ENCODE measurements at regions not wholly inside any gene's neighbourhood (a gene's known extent, or its start where the extent isn't known, plus 50 kb on each side); places are given as distances from the start of the nearest gene placed in this dataset.

DNA sequence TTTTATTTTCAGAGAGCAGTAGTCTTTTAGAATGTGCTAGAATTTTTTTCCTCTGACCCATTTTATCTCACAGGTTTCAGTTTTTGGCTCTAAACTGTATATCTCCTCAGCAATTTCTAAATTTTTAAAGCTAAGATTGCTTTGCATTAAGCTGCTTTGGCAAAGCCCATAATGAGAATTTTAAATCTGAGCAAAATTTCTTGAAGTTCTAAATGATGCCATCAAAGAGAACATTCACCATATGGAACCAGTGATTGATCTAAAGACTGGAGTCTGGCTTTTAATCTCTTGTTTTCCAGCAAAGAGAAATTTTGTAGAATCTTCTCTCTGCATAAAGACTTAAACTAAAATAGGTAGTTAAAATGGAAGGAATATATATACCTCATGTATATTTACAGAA, 313.6 kb downstream of the TBC1D32 start:
- TF ChIP-seq, protein P1, sequence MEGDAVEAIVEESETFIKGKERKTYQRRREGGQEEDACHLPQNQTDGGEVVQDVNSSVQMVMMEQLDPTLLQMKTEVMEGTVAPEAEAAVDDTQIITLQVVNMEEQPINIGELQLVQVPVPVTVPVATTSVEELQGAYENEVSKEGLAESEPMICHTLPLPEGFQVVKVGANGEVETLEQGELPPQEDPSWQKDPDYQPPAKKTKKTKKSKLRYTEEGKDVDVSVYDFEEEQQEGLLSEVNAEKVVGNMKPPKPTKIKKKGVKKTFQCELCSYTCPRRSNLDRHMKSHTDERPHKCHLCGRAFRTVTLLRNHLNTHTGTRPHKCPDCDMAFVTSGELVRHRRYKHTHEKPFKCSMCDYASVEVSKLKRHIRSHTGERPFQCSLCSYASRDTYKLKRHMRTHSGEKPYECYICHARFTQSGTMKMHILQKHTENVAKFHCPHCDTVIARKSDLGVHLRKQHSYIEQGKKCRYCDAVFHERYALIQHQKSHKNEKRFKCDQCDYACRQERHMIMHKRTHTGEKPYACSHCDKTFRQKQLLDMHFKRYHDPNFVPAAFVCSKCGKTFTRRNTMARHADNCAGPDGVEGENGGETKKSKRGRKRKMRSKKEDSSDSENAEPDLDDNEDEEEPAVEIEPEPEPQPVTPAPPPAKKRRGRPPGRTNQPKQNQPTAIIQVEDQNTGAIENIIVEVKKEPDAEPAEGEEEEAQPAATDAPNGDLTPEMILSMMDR (IDR thresholded peaks at IDR 0.05; ENCODE audit: unreplicated experiment) = no peak
- H3K36me3 Mint-ChIP-seq (ENCODE audit: insufficient read depth, unreplicated experiment) = no peaks in the 10 kb centered on the region
- no peaks in the 10 kb centered on the region for H3K27me3 Mint-ChIP-seq (ENCODE audit: insufficient read depth, unreplicated experiment)
- ChIA-PET CTCF (no interaction called here), POLR2A (no interaction called here)
- no peak overlapping the region for H3K27ac Mint-ChIP-seq (ENCODE audit: low read depth, unreplicated experiment)
- H3K4me3 Mint-ChIP-seq (ENCODE audit: unreplicated experiment) = no peak overlapping the region
- intact Hi-C loops (cut with micrococcal nuclease) = no loop called here
- H3K4me1 Mint-ChIP-seq (ENCODE audit: insufficient read depth, unreplicated experiment) = no peaks in the 10 kb centered on the region
- H3K9me3 Mint-ChIP-seq (ENCODE audit: unreplicated experiment) = no peaks in the 10 kb centered on the region
- BruUV-seq (replicated peaks) = no TSS peak
- no peak for DNase-seq (ENCODE audit: unreplicated experiment)

DNA sequence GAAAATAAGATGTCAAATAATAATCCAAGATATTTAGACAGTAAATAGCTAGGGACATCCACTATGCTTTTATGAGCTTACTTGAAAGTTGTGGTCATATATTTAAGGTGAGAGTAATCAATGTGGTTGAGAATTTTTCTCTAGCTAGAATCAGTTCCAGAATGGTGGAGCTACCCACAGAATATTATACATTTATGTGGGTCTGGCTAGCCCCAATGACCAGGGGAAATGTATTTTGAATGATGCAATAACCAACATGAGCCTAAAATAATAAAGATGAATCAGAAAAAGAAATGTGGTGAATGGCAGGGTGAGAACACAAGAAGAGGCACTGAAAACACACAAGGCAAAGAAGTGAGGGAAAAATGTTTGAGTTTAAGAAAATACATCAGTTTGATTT, 325.7 kb downstream of the TBC1D32 start:
- H3K9me3 Mint-ChIP-seq (ENCODE audit: unreplicated experiment) = peaks cover 8% of the 10 kb centered on the region
- no peaks in the 10 kb centered on the region for H3K27me3 Mint-ChIP-seq (ENCODE audit: insufficient read depth, unreplicated experiment)
- no peaks in the 10 kb centered on the region for H3K36me3 Mint-ChIP-seq (ENCODE audit: insufficient read depth, unreplicated experiment)
- ChIA-PET POLR2A (no interaction called here), CTCF (interaction anchor here (0.7 kb wide), 1 partner anchor 380 kb away, joined by 4 read pairs; no protein-coding TSS in a partner anchor)
- no TSS peak for BruUV-seq (replicated peaks)
- H3K4me1 Mint-ChIP-seq (ENCODE audit: insufficient read depth, unreplicated experiment) = no peaks in the 10 kb centered on the region
- DNase-seq (ENCODE audit: unreplicated experiment) = no peak
- no peak overlapping the region for H3K27ac Mint-ChIP-seq (ENCODE audit: low read depth, unreplicated experiment)
- intact Hi-C loops (cut with micrococcal nuclease) = no loop called here
- TF ChIP-seq, protein P1 (IDR thresholded peaks at IDR 0.05; ENCODE audit: unreplicated experiment) = no peak
- no peak overlapping the region for H3K4me3 Mint-ChIP-seq (ENCODE audit: unreplicated experiment)

DNA sequence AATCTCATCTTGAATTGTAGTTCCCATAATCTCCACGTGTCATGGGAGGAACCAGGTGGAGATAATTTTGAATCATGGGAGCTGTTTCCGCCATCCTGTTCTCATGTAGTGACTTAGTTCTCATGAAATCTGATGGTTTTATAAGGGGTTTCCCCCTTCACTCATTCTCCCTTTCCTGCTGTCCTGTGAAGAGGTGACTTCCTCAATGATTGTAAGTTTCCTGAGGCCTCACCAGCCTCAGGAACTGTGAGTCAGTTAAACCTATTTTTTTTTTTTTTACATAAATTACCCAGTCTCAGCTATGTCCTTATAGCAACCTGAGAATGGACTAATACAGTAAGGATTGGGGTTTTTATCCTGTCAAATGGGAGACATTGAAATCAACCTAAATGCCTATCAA, 328.3 kb downstream of the TBC1D32 start:
- Mint-ChIP-seq H3K9me3 (ENCODE audit: unreplicated experiment) (peaks cover 16% of the 10 kb centered on the region), H3K4me1 (ENCODE audit: insufficient read depth, unreplicated experiment) (no peaks in the 10 kb centered on the region), H3K36me3 (ENCODE audit: insufficient read depth, unreplicated experiment) (no peaks in the 10 kb centered on the region), H3K27me3 (ENCODE audit: insufficient read depth, unreplicated experiment) (no peaks in the 10 kb centered on the region), H3K4me3 (ENCODE audit: unreplicated experiment) (no peak overlapping the region), H3K27ac (ENCODE audit: low read depth, unreplicated experiment) (no peak overlapping the region)
- no TSS peak for BruUV-seq (replicated peaks)
- ChIA-PET CTCF (interaction anchor here (0.9 kb wide), 1 partner anchor 9 kb away, joined by 5 read pairs; no protein-coding TSS in a partner anchor), POLR2A (no interaction called here)
- TF ChIP-seq, protein P1 (IDR thresholded peaks at IDR 0.05; ENCODE audit: unreplicated experiment) = no peak
- no peak for DNase-seq (ENCODE audit: unreplicated experiment)
- intact Hi-C loops (cut with micrococcal nuclease) = no loop called here

DNA sequence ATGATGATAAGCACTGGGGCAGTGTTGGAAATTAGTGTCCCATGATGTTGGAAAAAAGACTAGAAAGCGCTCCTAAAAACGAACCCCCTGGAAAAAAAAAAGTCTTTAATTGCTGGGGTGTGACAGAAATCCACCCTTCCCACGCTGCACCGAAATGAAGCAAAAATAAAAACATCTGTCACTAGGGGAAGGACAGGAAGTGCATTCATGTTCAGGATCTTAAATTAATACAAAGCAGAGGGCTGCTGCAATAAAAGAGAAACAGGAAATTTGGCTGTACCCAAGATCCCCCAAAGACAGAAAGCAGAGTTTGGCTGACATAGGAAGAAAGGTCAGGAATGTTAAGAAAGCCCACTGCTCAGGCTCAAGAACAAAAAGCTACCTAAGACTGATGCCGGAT, 333.9 kb downstream of the TBC1D32 start:
- POLR2A ChIA-PET = no interaction called here

More for the DNA sequence above, 333.9 kb downstream of the TBC1D32 start:
- Mint-ChIP-seq H3K9me3 (ENCODE audit: unreplicated experiment) (peaks cover 8% of the 10 kb centered on the region), H3K27me3 (ENCODE audit: insufficient read depth, unreplicated experiment) (no peaks in the 10 kb centered on the region), H3K4me3 (ENCODE audit: unreplicated experiment) (no peak overlapping the region), H3K4me1 (ENCODE audit: insufficient read depth, unreplicated experiment) (no peaks in the 10 kb centered on the region), H3K36me3 (ENCODE audit: insufficient read depth, unreplicated experiment) (no peaks in the 10 kb centered on the region), H3K27ac (ENCODE audit: low read depth, unreplicated experiment) (no peak overlapping the region)
- BruUV-seq (replicated peaks) = no TSS peak
- intact Hi-C loops (cut with micrococcal nuclease) = no loop called here
- no peak for DNase-seq (ENCODE audit: unreplicated experiment)
- CTCF ChIA-PET = no interaction called here
- TF ChIP-seq, protein P1 (IDR thresholded peaks at IDR 0.05; ENCODE audit: unreplicated experiment) = no peak
